Spleen (tissue), 11 donors: ENCODE measurements at regions not wholly inside any gene's neighbourhood (a gene's known extent, or its start where the extent isn't known, plus 50 kb on each side); places are given as distances from the start of the nearest gene placed in this dataset.

Experiments used
- DNase-seq: peaks from one replicate; pipeline ENCODE4 v3.0.0-alpha.2; 2020
- H3K27ac ChIP-seq, 8 donors: fragments of 200-600 bp; sonication (generic) in 7 of 8; 1 replicate in 4 of 8; 2 replicates in 4 of 8; pipeline versions ENCODE4 v1.5.0 to v1.8.0; 2016 to 2021; ENCODE audit warnings: inconsistent platforms in 4 of 8, mild to moderate bottlenecking in 4 of 8, moderate library complexity in 1 of 8
- H3K27me3 ChIP-seq, 7 donors: fragments of 200-600 bp; sonication (generic) in 6 of 7; replicated peaks in 1 of 7; 1 replicate in 4 of 7; 2 replicates in 3 of 7; pipeline versions ENCODE4 v1.5.0 to v1.8.0; 2016 to 2021; ENCODE audit warnings: inconsistent platforms in 3 of 7, mild to moderate bottlenecking in 1 of 7
- H3K36me3 ChIP-seq, 6 donors: fragments of 200-600 bp; sonication (generic) in 5 of 6; 1 replicate in 4 of 6; 2 replicates in 2 of 6; pipeline versions ENCODE4 v1.5.0 to v1.8.0; 2016 to 2021; ENCODE audit warnings: inconsistent platforms in 2 of 6
- H3K4me1 ChIP-seq, 6 donors: fragments of 200-600 bp; sonication (generic) in 5 of 6; 1 replicate in 3 of 6; 2 replicates in 3 of 6; pipeline versions ENCODE4 v1.5.0 to v1.8.0; 2016 to 2021; ENCODE audit warnings: inconsistent platforms in 3 of 6
- H3K4me3 ChIP-seq, 8 donors: fragments of 200-600 bp; sonication (generic) in 7 of 8; 1 replicate in 4 of 8; 2 replicates in 4 of 8; pipeline versions ENCODE4 v1.5.0 to v1.8.0; 2016 to 2021; ENCODE audit warnings: inconsistent platforms in 4 of 8, mild to moderate bottlenecking in 4 of 8, moderate library complexity in 2 of 8
- H3K9me3 ChIP-seq, 8 donors: fragments of 200-600 bp; sonication (generic) in 7 of 8; 1 replicate in 4 of 8; 2 replicates in 4 of 8; pipeline versions ENCODE4 v1.5.0 to v1.8.0; 2016 to 2021; ENCODE audit warnings: inconsistent platforms in 4 of 8
- POLR2A ChIP-seq, 3 donors: fragments of 450-650 bp; IDR thresholded peaks; one replicate each; pipeline ENCODE4 v1.5.1; 2017; ENCODE audit warnings: antibody characterized with exemption in 3 of 3, mild to moderate bottlenecking in 1 of 3
- POLR2AphosphoS5 ChIP-seq, 3 donors: sonication (generic); formaldehyde crosslinking; IDR thresholded peaks; one replicate each; pipeline ENCODE4 v1.5.1; 2017; ENCODE audit warnings: antibody characterized with exemption in 3 of 3
- WGBS, 5 donors: extraction: QIAGEN DNeasy Blood & Tissue Kit in 3 of 5; methylation state at CpG; one replicate each; pipeline versions ENCODE4 v1.1.5 to v1.1.7; 2013 to 2018; 5-methylcytosine and 5-hydroxymethylcytosine counted together
- intact Hi-C: fragments of 100-400 bp; cut with DNase I; formaldehyde crosslinking; loops from one replicate; pipeline ENCODE4 v1.15.0; 2023; ENCODE audit warnings: low total_unique reads
- TF ChIP-seq, protein P1 (sequence below), 11 experiments: fragments of 200-600 bp in 7 of 11; fragments of 450-650 bp in 4 of 11; sonication (generic) in 4 of 11; IDR thresholded peaks in 8 of 11; conservative IDR thresholded peaks in 3 of 11; 1 replicate in 7 of 11; 2 replicates in 4 of 11; pipeline versions ENCODE4 v1.4.0 to v1.8.0; 2016 to 2021; ENCODE audit warnings: antibody characterized with exemption in 11 of 11, inconsistent platforms in 4 of 11, mild to moderate bottlenecking in 1 of 11
- donor health status: healthy with polysubstance abuse.
- donor health status: DM: no; HTN: no; CAD: no; lungs with moderate emphysema.
- donor health status: DM: no; HTN: no; CAD: no.
- donor health status: Bipolar disorder and iron deficiency.
- donor health status: healthy.
- donor health status: DM: no; HTN: no; CAD: no.
- donor health status: DM: yes; HTN: yes; CAD: no.

DNA sequence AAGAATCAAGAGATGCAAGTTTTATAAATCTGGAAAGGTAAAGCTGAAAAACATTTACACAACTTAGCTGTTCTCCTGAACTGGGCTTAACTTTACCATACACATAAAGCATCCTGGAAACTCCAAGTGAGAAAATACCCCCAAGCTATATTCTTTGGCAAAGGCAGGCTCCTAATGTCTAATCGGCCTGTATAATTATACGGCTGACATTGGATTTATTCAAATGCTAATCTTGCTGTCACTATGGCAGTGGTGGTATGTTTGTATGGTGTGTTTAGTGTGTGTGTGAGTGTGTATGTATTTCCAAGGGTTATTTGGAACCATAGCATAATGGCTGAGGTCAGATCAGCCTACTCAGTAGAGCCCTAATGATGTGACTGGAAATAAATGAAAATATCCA is 1031.8 kb upstream of the ZEB2 start:
- no peak for DNase-seq
- intact Hi-C loops, result no loop called here
- Histone ChIP-seq H3K27ac (no peak overlapping the region), H3K9me3 (no peaks in the 10 kb centered on the region), H3K4me3 (no peak overlapping the region), H3K36me3 (no peaks in the 10 kb centered on the region), H3K4me1 (no peaks in the 10 kb centered on the region), H3K27me3 (no peaks in the 10 kb centered on the region)
- TF ChIP-seq POLR2A (IDR thresholded peaks at IDR 0.05) (no peak), POLR2AphosphoS5 (IDR thresholded peaks at IDR 0.05) (no peak)
- TF ChIP-seq, protein P1, sequence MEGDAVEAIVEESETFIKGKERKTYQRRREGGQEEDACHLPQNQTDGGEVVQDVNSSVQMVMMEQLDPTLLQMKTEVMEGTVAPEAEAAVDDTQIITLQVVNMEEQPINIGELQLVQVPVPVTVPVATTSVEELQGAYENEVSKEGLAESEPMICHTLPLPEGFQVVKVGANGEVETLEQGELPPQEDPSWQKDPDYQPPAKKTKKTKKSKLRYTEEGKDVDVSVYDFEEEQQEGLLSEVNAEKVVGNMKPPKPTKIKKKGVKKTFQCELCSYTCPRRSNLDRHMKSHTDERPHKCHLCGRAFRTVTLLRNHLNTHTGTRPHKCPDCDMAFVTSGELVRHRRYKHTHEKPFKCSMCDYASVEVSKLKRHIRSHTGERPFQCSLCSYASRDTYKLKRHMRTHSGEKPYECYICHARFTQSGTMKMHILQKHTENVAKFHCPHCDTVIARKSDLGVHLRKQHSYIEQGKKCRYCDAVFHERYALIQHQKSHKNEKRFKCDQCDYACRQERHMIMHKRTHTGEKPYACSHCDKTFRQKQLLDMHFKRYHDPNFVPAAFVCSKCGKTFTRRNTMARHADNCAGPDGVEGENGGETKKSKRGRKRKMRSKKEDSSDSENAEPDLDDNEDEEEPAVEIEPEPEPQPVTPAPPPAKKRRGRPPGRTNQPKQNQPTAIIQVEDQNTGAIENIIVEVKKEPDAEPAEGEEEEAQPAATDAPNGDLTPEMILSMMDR (IDR thresholded peaks at IDR 0.05 in 8 of 11, conservative IDR thresholded peaks at IDR 0.05 in 3 of 11), result no peak
- 85 to 99% (median 93%) methylated on average over 2 of the region's 2 CpGs for WGBS, 5 donors

DNA sequence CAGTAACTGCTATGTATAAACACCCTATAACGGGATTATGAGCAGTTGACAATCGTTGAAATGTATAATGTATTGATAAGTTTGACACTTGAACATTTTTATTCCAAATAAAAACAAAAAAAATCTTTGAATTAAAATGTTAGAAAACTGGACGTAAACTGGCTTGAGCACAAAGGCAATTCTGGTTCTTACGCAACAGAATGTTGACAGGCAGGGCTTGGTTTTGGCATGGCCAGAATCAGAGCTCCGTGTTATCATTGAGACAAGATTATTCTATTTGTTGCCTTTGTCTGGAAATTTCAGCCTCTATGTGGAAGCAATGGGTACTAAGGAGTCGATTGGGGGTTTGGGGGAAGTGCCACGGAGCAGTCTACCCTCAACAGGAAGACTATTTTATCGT is 1028.6 kb upstream of the ZEB2 start:
- WGBS, 5 donors, result 89 to 94% (median 91%) methylated on average over 8 of the region's 8 CpGs
- H3K4me1 ChIP-seq, result no peaks in the 10 kb centered on the region
- DNase-seq, result no peak
- no peaks in the 10 kb centered on the region for H3K36me3 ChIP-seq
- TF ChIP-seq, protein P1 (IDR thresholded peaks at IDR 0.05 in 8 of 11, conservative IDR thresholded peaks at IDR 0.05 in 3 of 11), result no peak
- TF ChIP-seq POLR2A (IDR thresholded peaks at IDR 0.05), result no peak
- TF ChIP-seq POLR2AphosphoS5 (IDR thresholded peaks at IDR 0.05), result no peak
- no peaks in the 10 kb centered on the region for H3K9me3 ChIP-seq
- no peaks in the 10 kb centered on the region for H3K27me3 ChIP-seq
- no peak overlapping the region for H3K4me3 ChIP-seq
- H3K27ac ChIP-seq, result no peak overlapping the region
- intact Hi-C loops, result no loop called here

DNA sequence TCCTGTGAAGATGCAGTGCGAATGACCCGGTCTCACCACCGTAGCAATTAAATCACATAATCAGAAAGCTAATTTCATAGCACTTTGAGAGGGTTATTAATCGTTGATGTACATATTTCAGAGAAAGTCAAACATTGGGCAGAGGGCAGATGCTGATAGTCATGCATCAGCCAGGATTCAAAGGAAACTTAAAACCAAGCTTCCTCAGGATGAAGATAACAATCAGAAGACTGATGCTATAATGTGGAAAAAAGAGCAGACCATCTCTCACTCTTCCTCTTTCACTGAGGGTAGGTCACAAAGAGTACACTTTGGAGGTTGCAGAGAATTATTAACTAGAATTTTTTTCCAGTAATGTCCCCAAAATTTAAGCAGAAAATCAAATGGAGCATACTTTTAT is 1027.7 kb upstream of the ZEB2 start:
- Histone ChIP-seq H3K9me3 (no peaks in the 10 kb centered on the region), H3K36me3 (no peaks in the 10 kb centered on the region), H3K27ac (no peak overlapping the region), H3K27me3 (no peaks in the 10 kb centered on the region), H3K4me3 (no peak overlapping the region), H3K4me1 (no peaks in the 10 kb centered on the region)
- TF ChIP-seq, protein P1 (IDR thresholded peaks at IDR 0.05 in 8 of 11, conservative IDR thresholded peaks at IDR 0.05 in 3 of 11), result no peak
- TF ChIP-seq POLR2A (IDR thresholded peaks at IDR 0.05) (no peak), POLR2AphosphoS5 (IDR thresholded peaks at IDR 0.05) (no peak)
- 20 to 28% (median 23%) methylated on average over 4 of the region's 4 CpGs for WGBS, 5 donors
- intact Hi-C loops, result no loop called here
- DNase-seq, result no peak

DNA sequence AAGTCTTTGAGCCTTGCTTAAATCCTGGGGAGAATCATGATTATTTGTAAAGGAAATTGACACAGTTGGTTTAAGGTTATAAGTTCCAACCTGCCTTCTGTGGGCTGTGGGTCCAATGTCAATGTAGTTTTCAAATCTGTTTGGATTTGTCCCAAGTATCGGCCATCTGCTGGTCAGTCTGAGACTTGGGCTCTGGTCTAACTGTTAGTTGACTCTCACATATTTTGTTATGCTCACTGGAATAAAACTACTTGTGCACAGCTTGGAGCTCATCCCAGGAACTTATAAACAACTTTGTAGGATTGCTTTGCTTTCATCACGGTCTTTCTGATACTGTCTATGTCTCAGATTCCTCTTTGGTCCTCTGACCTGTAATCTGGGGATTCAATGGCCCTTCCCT is 1026.2 kb upstream of the ZEB2 start:
- 84 to 98% (median 92%) methylated on average over 2 of the region's 2 CpGs for WGBS, 5 donors
- Histone ChIP-seq H3K27ac (no peak overlapping the region), H3K4me1 (no peaks in the 10 kb centered on the region), H3K27me3 (no peaks in the 10 kb centered on the region), H3K36me3 (no peaks in the 10 kb centered on the region), H3K4me3 (no peak overlapping the region), H3K9me3 (no peaks in the 10 kb centered on the region)
- intact Hi-C loops, result no loop called here
- TF ChIP-seq POLR2A (IDR thresholded peaks at IDR 0.05), result no peak
- no peak for TF ChIP-seq POLR2AphosphoS5 (IDR thresholded peaks at IDR 0.05)
- TF ChIP-seq, protein P1 (IDR thresholded peaks at IDR 0.05 in 8 of 11, conservative IDR thresholded peaks at IDR 0.05 in 3 of 11), result no peak
- no peak for DNase-seq
